AG04450 (cell line): ENCODE measurements at regions not wholly inside any gene's neighbourhood (a gene's known extent, or its start where the extent isn't known, plus 50 kb on each side); places are given as distances from the start of the nearest gene placed in this dataset.

Experiments used
- CTCF ChIA-PET: fragments of 300-600, 350-600 bp; formaldehyde crosslinking; extraction: SDS; loops from one replicate; lab custom pipeline; 2022; ENCODE audit warnings: antibody characterized with exemption, inconsistent platforms; lab: Charles Lee
- POLR2A ChIA-PET: fragments of 350-600 bp; formaldehyde crosslinking; extraction: SDS; loops from one replicate; lab custom pipeline; 2021; ENCODE audit warnings: antibody characterized with exemption, inconsistent platforms; lab: Yijun Ruan, JAX
- DNase-seq: peaks from one replicate; pipeline ENCODE4 v3.0.0-alpha.2; 2011; ENCODE audit warnings: low read depth, low spot score
- H3K27ac ChIP-seq: one replicate; pipeline ENCODE4 v1.5.1; 2012; ENCODE audit warnings: low read depth, low read length, control low read depth
- H3K27me3 ChIP-seq: one replicate; pipeline ENCODE4 v1.6.0; 2012; ENCODE audit warnings: low read length; ENCODE audit not compliant: control insufficient read depth, insufficient read depth
- H3K4me3 ChIP-seq: 2 replicates; pipeline ENCODE4 v1.5.1; 2011; ENCODE audit warnings: mild to moderate bottlenecking, low read depth, low read length, control low read depth
- H3K9me3 ChIP-seq: 2 replicates; pipeline ENCODE4 v1.5.1; 2012; ENCODE audit warnings: low read length; ENCODE audit not compliant: control insufficient read depth, insufficient read depth
- CTCF ChIP-seq: IDR thresholded peaks from 2 replicates; pipeline ENCODE4 v1.5.1; 2011; ENCODE audit warnings: low read depth, low read length, control low read depth, inconsistent platforms

- Histone ChIP-seq H3K27me3 (no peaks in the 10 kb centered on the region), H3K9me3 (peaks cover 3% of the 10 kb centered on the region; the same call in 1 of the 2 replicates), H3K27ac (no peak overlapping the region), H3K4me3 (no peak overlapping the region)
- TF ChIP-seq CTCF, result no peak
- ChIA-PET POLR2A (no interaction called here), CTCF (no interaction called here)
- no peak for DNase-seq
Observed at GRCh38 chr3:192031941-192032340, 571.0 kb downstream of the PYDC2 start.

- CTCF ChIA-PET, result no interaction called here
- no peak for TF ChIP-seq CTCF
- H3K27ac ChIP-seq, result no peak overlapping the region
- POLR2A ChIA-PET, result no interaction called here
- DNase-seq, result no peak
- H3K4me3 ChIP-seq, result no peak overlapping the region
- peaks cover 3% of the 10 kb centered on the region; the same call in 1 of the 2 replicates for H3K9me3 ChIP-seq
- no peaks in the 10 kb centered on the region for H3K27me3 ChIP-seq
Observed at GRCh38 chr3:192033246-192033645, 572.3 kb downstream of the PYDC2 start.

- DNase-seq, result no peak
Observed at GRCh38 chr3:192038726-192039125, 577.8 kb downstream of the PYDC2 start.

GRCh38 chr3:192039593-192039992 is 578.6 kb downstream of the PYDC2 start:
- CTCF ChIA-PET, result no interaction called here
- POLR2A ChIA-PET, result no interaction called here

More at GRCh38 chr3:192038726-192039125, 577.8 kb downstream of the PYDC2 start:
- no peak for TF ChIP-seq CTCF
- no peaks in the 10 kb centered on the region for H3K27me3 ChIP-seq
- no peak overlapping the region for H3K4me3 ChIP-seq
- H3K9me3 ChIP-seq, result peaks cover 4% of the 10 kb centered on the region
- CTCF ChIA-PET, result no interaction called here
- no peak overlapping the region for H3K27ac ChIP-seq
- POLR2A ChIA-PET, result no interaction called here

More at GRCh38 chr3:192039593-192039992, 578.6 kb downstream of the PYDC2 start:
- no peak for DNase-seq
- Histone ChIP-seq H3K27ac (no peak overlapping the region), H3K4me3 (no peak overlapping the region), H3K27me3 (no peaks in the 10 kb centered on the region), H3K9me3 (peaks cover 8% of the 10 kb centered on the region)
- TF ChIP-seq CTCF, result no peak
